IMR-90 (cell line): ENCODE measurements at regions not wholly inside any gene's neighbourhood (a gene's known extent, or its start where the extent isn't known, plus 50 kb on each side); places are given as distances from the start of the nearest gene placed in this dataset.

Experiments used
- ATAC-seq: fragments of 200-7000 bp; cut with Tn5 transposase; 2 replicates; pipeline ENCODE4 v1.9.1; 2020; ENCODE audit warnings: low read depth, mild to moderate bottlenecking, moderate library complexity
- BruUV-seq: library from RNA; stranded (reverse); fragments of 400-500 nt; replicated peaks from 2 replicates; lab custom pipeline; 2021; lab: Mats Ljungman, UMichigan
- CTCF ChIA-PET: fragments of 300-600 bp; formaldehyde crosslinking; extraction: SDS; loops from one replicate; lab custom pipeline; 2021; ENCODE audit warnings: antibody characterized with exemption; lab: Yijun Ruan, JAX
- POLR2A ChIA-PET: fragments of 300-600 bp; sonication (Branson Sonifier 250); formaldehyde crosslinking; loops from one replicate; lab custom pipeline; 2022; ENCODE audit warnings: antibody characterized with exemption; ENCODE audit not compliant: unreplicated experiment; lab: Charles Lee
- DNase-seq: peaks from one replicate; pipeline ENCODE4 v3.0.0; 2013
- H2AFZ ChIP-seq: replicated peaks from 2 replicates; pipeline ENCODE3; 2013; ENCODE audit warnings: low read length, mild to moderate bottlenecking; ENCODE audit not compliant: poor library complexity
- H2AK5ac ChIP-seq: 2 replicates; pipeline ENCODE4 v1.6.1; 2013; ENCODE audit warnings: low read depth, low read length, inconsistent platforms
- H2AK9ac ChIP-seq: replicated peaks from 2 replicates; pipeline ENCODE3; 2013; ENCODE audit warnings: mild to moderate bottlenecking, low read depth, low read length, moderate library complexity; ENCODE audit not compliant: poor library complexity
- H2BK120ac ChIP-seq: 2 replicates; pipeline ENCODE4 v1.6.1; 2013; ENCODE audit warnings: low read depth, low read length, inconsistent platforms
- H2BK15ac ChIP-seq: 3 replicates; pipeline ENCODE4 v1.6.1; 2013; ENCODE audit warnings: low read depth, low read length, inconsistent platforms
- H2BK20ac ChIP-seq: 2 replicates; pipeline ENCODE4 v1.6.1; 2013; ENCODE audit warnings: low read depth, mild to moderate bottlenecking, inconsistent platforms, low read length, moderate library complexity
- H2BK5ac ChIP-seq: 2 replicates; pipeline ENCODE4 v1.6.1; 2013; ENCODE audit warnings: mild to moderate bottlenecking, low read depth, low read length, inconsistent platforms; ENCODE audit not compliant: poor library complexity, severe bottlenecking
- H3K14ac ChIP-seq: replicated peaks from 2 replicates; pipeline ENCODE4 v1.6.1; 2013; ENCODE audit warnings: low read depth, low read length, inconsistent platforms
- H3K18ac ChIP-seq: 2 replicates; pipeline ENCODE4 v1.6.1; 2013; ENCODE audit warnings: low read depth, low read length, control low read depth
- H3K23ac ChIP-seq: 2 replicates; pipeline ENCODE4 v1.6.1; 2013; ENCODE audit warnings: low read depth, low read length, inconsistent platforms
- H3K27ac ChIP-seq: 2 replicates; pipeline ENCODE4 v1.5.1; 2013; ENCODE audit warnings: mild to moderate bottlenecking, control low read depth, low read length; ENCODE audit not compliant: insufficient read depth
- H3K27me3 ChIP-seq: 2 replicates; pipeline ENCODE4 v1.6.1; 2013; ENCODE audit warnings: low read length; ENCODE audit not compliant: control insufficient read depth, insufficient read depth
- H3K36me3 ChIP-seq: 2 replicates; pipeline ENCODE4 v1.6.1; 2013; ENCODE audit warnings: low read length, mixed read lengths; ENCODE audit not compliant: control insufficient read depth, insufficient read depth
- H3K4ac ChIP-seq: 2 replicates; pipeline ENCODE4 v1.6.1; 2013; ENCODE audit warnings: low read depth, low read length, inconsistent platforms
- H3K4me1 ChIP-seq: 2 replicates; pipeline ENCODE4 v1.6.1; 2013; ENCODE audit warnings: low read length, mixed read lengths; ENCODE audit not compliant: control insufficient read depth, insufficient read depth
- H3K4me2 ChIP-seq: 2 replicates; pipeline ENCODE4 v1.6.1; 2013; ENCODE audit warnings: low read depth, mild to moderate bottlenecking, control low read depth, low read length, moderate library complexity
- H3K4me3 ChIP-seq: 2 replicates; pipeline ENCODE4 v1.5.1; 2013; ENCODE audit warnings: low read depth, mild to moderate bottlenecking, control low read depth, low read length, moderate library complexity; ENCODE audit not compliant: insufficient read depth
- H3K56ac ChIP-seq: 2 replicates; pipeline ENCODE4 v1.6.1; 2013; ENCODE audit warnings: low read length, inconsistent platforms; ENCODE audit not compliant: insufficient read depth; ENCODE audit errors: extremely low read depth
- H3K79me1 ChIP-seq, 2 experiments: 2 replicates each; pipeline ENCODE4 v1.6.1; 2013; ENCODE audit warnings: low read length in 2 of 2, inconsistent platforms in 1 of 2, low read depth in 1 of 2
- H3K9ac ChIP-seq: 2 replicates; pipeline ENCODE4 v1.6.1; 2013; ENCODE audit warnings: low read depth, low read length, control low read depth
- H3K9me1 ChIP-seq: 2 replicates; pipeline ENCODE4 v1.6.1; 2013; ENCODE audit warnings: low read length, inconsistent platforms; ENCODE audit not compliant: insufficient read depth
- H3K9me3 ChIP-seq: 2 replicates; pipeline ENCODE4 v1.6.1; 2013; ENCODE audit warnings: low read length; ENCODE audit not compliant: control insufficient read depth, insufficient read depth
- H4K20me1 ChIP-seq: 2 replicates; pipeline ENCODE4 v1.6.1; 2013; ENCODE audit warnings: low read length, inconsistent platforms; ENCODE audit not compliant: insufficient read depth
- H4K5ac ChIP-seq: 2 replicates; pipeline ENCODE4 v1.6.1; 2013; ENCODE audit warnings: mild to moderate bottlenecking, low read depth, low read length, control low read depth
- H4K8ac ChIP-seq, 2 experiments: 2 replicates each; pipeline ENCODE4 v1.6.1; 2013; ENCODE audit warnings: low read depth in 2 of 2, low read length in 2 of 2, control low read depth in 1 of 2, inconsistent platforms in 1 of 2
- H4K91ac ChIP-seq: 2 replicates; pipeline ENCODE4 v1.6.1; 2013; ENCODE audit warnings: low read depth, low read length, inconsistent platforms; ENCODE audit not compliant: insufficient read depth
- BHLHE40 ChIP-seq: fragments of 150-350 bp; IDR thresholded peaks from 2 replicates; pipeline ENCODE4 v1.6.1; 2016; ENCODE audit warnings: mild to moderate bottlenecking, low read depth, low read length
- FOS ChIP-seq: fragments of 150-350 bp; IDR thresholded peaks from 2 replicates; pipeline ENCODE4 v1.6.1; 2016; ENCODE audit warnings: low read depth, low read length
- POLR2A ChIP-seq: IDR thresholded peaks from 2 replicates; pipeline ENCODE4 v1.6.1; 2012; ENCODE audit warnings: mild to moderate bottlenecking, low read depth, low read length
- RAD21 ChIP-seq: IDR thresholded peaks from 2 replicates; pipeline ENCODE4 v1.6.1; 2012; ENCODE audit warnings: low read length, improper control_type of control experiment
- SMC3 ChIP-seq: fragments of 150-350 bp; IDR thresholded peaks from 2 replicates; pipeline ENCODE4 v1.6.1; 2016; ENCODE audit warnings: low read depth, mild to moderate bottlenecking, antibody characterized with exemption, low read length, moderate library complexity
- WGBS, 2 experiments: methylation state at CpG; one replicate each; pipeline versions ENCODE4 v1.1.5 to v1.1.7; 2013; ENCODE audit warnings: missing lambda C conversion rate in 2 of 2; ENCODE audit not compliant: insufficient read length in 1 of 2; ENCODE audit errors: extremely low coverage in 2 of 2; 5-methylcytosine and 5-hydroxymethylcytosine counted together
- dilution Hi-C: fragments of 300-500 bp; cut with HindIII; formaldehyde crosslinking; loops from one replicate; pipeline ENCODE4 v1.14.3; 2018; ENCODE audit warnings: low sequenced_read_pairs; ENCODE audit not compliant: unreplicated experiment
- in situ Hi-C: fragments of 300-500 bp; cut with MboI; formaldehyde crosslinking; loops from 3 replicates; pipeline ENCODE4 v1.14.3; 2019; ENCODE audit warnings: low sequenced_read_pairs, inconsistent platforms, mixed read lengths
- intact Hi-C: fragments of 100-400 bp; cut with micrococcal nuclease; formaldehyde crosslinking; loops from 2 replicates; pipeline ENCODE4 v1.10.0; 2022

DNA sequence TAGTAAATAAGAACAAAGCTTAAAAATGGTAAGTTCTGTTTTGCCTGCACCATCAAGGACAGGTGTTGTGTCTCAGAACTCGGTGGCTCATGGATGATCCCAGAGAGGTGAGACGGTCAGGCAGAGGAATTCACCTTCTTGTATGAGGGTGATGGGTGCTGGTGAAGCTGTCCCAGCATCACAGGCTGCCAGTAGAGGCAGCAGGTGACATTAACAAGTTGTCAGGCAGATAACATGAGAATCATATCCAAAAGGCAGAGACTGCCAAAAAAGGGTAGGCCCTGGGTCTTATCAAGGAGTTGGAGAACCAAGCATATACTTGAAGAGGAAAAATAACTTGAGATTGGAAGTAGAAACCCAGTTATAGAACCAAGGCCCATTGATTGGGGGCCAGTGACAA lies 437.8 kb downstream of the DYNC2H1 start:
- H3K27ac ChIP-seq = no peak overlapping the region
- no peak overlapping the region for H3K56ac ChIP-seq
- H3K79me1 ChIP-seq = no peaks in the 10 kb centered on the region
- WGBS, 2 experiments = 100% methylated on average over 1 of the region's 2 CpGs; no CpG with 5 or more reads in 1 of the 2 experiments
- no peak overlapping the region for H4K91ac ChIP-seq
- H3K14ac ChIP-seq = no peak overlapping the region
- H3K4me3 ChIP-seq = no peak overlapping the region
- DNase-seq = no peak
- H4K20me1 ChIP-seq = no peaks in the 10 kb centered on the region
- H3K9ac ChIP-seq = no peak overlapping the region
- no peaks in the 10 kb centered on the region for H3K27me3 ChIP-seq
- H3K4ac ChIP-seq = no peak overlapping the region
- ChIA-PET POLR2A (no interaction called here), CTCF (interaction anchor here (2.8 kb wide), 1 partner anchor 9 kb away, joined by 14 read pairs; no protein-coding TSS in a partner anchor)
- H3K4me1 ChIP-seq = no peaks in the 10 kb centered on the region
- no peak overlapping the region for H2BK120ac ChIP-seq
- no peak overlapping the region for H2BK20ac ChIP-seq
- ATAC-seq = no peak
- H2AK9ac ChIP-seq = no peak overlapping the region
- in situ Hi-C loops = no loop called here
- H4K8ac ChIP-seq = no peak overlapping the region
- H4K5ac ChIP-seq = no peak overlapping the region
- intact Hi-C loops = no loop called here
- dilution Hi-C loops = no loop called here
- H3K18ac ChIP-seq = no peak overlapping the region
- TF ChIP-seq BHLHE40 = no peak
- TF ChIP-seq SMC3 = no peak
- no peak for TF ChIP-seq POLR2A
- no peak for TF ChIP-seq FOS
- no peak for TF ChIP-seq RAD21
- H2BK5ac ChIP-seq = no peak overlapping the region
- H2AK5ac ChIP-seq = no peak overlapping the region
- no TSS peak for BruUV-seq
- H3K9me1 ChIP-seq = 0 out of 2 replicates have a peak, but pooled peaks cover 4% of the 10 kb centered on the region
- H3K36me3 ChIP-seq = no peaks in the 10 kb centered on the region
- H3K9me3 ChIP-seq = no peaks in the 10 kb centered on the region
- no peak overlapping the region for H3K23ac ChIP-seq
- no peak overlapping the region for H2AFZ ChIP-seq
- H3K4me2 ChIP-seq = no peak overlapping the region
- no peak overlapping the region for H2BK15ac ChIP-seq
